Middle frontal gyrus (tissue), 1 donor: ENCODE measurements at regions not wholly inside any gene's neighbourhood (a gene's known extent, or its start where the extent isn't known, plus 50 kb on each side); places are given as distances from the start of the nearest gene placed in this dataset.
"Not testable (repeated sequence)": the region's sequence is repeated elsewhere in the genome, so short reads cannot be mapped to it uniquely, and the experiment has no call there.

Experiments
- DNase-seq: peaks from one replicate; pipeline ENCODE4 v3.0.0-alpha.2; 2015; ENCODE audit warnings: low spot score; ENCODE audit errors: extremely low spot score

DNA sequence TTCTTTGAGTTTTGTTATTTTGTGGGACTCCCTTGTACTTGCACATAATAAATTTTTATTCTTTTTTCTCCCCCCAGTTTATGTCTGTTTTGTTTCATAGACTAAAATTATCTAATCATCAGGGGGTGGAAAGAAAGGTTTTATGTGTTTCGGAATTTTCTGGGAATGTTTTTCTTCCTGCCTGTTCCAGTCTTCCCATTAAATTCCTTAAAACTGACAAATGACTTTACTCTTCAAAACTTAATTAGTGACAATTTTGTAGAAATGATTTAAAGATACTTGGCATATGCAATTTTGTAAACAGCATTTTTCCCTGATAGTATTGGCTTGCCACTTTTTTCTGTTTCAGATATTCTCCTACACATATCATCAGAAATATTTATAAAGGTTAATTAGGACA lies 1813.4 kb downstream of the PCDH9 start:
- DNase-seq = no peak

DNA sequence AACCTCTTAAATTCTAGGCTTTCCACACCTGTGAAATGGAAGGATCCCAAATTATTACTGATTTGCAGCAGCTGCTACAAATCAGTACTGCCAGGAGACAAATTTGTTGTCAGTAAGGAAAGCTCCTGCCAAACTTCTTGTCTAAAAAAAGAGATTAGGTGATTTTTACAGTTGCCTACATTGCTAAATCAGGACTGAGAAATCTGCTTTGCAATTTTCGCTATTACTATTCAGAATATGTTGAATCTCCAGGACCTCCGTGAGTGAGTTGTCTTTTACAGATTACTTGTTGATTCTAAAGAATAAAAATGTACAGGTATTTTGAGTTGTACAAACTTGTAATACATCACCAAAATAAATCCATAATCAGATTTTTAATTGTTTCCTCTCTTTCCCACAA lies 1815.9 kb downstream of the PCDH9 start:
- DNase-seq = no peak

DNA sequence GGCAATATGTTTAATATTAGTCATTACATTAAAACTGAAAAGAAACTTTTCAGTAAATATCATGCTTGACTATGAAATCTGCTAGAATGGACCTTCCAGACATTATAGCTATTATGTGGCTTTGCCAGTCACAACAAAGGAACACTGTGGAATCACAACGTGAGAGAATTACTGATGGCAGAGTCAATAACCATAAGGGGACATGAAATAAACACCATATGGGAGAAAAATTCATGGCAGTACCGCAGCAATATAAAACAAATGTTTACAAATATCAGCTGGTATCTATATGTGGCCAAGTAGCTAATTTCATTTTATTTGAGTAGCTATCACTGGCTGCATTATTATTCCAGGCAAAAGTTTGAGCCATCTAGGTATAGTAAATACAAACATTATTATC lies 1818.6 kb downstream of the PCDH9 start:
- DNase-seq = no peak

DNA sequence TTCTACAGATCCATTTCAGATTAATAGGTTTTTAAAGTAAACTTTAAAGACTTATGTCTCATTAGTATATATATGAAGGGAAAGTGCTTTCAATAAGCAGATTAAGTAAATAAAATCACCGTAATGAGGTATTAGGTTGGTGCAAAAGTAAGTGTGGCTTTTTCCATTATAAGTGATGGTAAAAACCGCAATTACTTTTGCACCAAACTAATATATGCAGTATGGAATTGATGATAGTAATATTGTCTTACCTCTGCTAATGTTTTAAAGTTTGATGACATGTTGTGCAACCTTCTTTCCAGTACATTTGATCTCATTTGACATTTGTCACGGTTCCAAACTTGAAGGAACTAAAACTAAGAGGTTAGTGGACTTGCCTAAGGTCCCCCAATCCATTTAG lies 1819.3 kb downstream of the PCDH9 start:
- no peak for DNase-seq

DNA sequence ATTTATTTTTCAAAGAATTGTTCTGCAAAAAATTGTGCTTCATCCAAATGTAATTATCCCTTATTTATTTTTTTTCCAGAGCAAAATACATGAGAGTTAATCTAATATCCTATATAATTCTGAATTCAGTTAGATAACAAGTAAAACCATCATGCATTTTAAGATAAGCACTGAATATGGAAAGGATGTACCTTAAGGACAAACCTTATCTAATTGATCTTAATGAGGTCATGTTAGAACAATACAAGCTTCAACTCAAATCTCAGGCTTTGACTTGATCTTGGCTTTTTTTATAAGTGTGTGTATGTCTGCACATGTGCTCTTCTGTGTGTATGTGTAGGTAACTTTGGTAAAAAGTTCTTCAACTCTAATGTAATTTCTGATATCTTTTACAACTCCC lies 1828.8 kb downstream of the PCDH9 start:
- DNase-seq = no peak

DNA sequence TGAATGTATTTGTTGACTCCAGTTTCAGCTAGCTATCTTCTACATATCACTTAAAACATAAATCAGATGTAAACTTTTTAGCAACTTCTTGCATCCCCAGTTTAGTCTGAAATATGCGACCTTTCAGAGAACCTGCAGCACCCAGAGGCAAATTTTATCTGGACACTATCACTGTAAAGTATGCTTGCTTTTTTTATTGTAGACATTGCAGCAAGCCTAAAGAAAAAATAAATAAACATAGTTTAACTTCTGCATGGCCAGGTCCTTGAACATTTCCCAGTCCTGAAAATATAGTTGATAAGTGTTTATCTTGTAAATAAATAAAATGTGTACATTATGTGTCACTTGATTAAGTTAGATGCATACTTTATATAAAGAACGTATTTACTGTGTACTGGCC lies 1829.4 kb downstream of the PCDH9 start:
- DNase-seq = no peak

DNA sequence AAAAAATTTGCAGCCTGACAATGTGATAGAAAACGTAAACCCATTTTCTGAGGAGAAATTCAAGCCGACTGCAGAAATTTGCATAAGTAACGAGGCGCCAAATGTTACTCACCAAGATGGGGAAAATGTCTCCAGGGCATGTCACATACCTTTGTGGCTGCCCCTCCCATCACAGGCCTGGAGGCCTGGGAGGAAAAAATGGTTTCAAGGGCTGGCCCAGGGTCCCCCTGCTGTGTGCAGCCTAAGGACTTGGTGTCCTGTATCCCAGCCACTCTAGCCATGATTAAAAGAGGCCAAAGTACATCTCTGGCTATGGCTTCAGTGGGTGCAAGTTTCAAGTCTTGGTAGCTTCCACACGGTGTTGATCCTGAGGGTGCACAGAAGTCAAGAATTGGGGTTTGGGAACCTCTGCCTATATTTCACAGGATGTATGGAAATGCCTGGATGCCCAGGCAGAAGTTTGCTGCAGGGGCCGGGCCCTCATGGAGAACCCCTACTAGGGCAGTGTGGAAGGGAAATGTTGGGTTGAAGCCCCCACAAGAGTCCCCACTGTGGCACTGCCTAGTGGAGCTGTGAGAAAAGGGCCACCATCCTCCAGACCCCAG lies 1842.3 kb downstream of the PCDH9 start:
- no peak for DNase-seq

DNA sequence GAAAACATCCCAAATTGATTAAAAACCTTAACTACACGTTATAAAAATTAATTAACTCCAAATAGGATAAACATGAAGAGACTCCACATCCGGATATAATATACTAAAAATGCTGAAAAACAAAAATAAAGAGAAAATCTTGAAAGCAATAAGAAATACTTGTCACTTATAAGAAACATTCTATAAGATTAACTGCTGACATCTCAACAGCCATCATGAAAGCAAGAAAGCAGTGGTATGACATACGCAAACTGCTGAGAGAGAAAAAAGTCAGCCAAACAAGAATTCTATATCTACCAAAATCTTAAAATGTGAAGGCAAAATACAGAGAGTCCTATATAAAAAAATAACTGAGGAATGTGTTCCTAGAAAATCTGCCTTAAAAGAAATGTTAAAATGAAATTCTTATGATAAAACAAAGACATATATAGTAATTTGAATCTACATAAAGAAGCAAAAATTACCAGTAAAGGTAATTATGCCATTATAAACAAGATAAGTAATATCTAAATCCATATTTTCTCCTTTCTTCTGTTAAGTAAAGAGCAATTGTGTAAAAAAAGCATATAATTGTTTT lies 1851.1 kb downstream of the PCDH9 start:
- no peak for DNase-seq

DNA sequence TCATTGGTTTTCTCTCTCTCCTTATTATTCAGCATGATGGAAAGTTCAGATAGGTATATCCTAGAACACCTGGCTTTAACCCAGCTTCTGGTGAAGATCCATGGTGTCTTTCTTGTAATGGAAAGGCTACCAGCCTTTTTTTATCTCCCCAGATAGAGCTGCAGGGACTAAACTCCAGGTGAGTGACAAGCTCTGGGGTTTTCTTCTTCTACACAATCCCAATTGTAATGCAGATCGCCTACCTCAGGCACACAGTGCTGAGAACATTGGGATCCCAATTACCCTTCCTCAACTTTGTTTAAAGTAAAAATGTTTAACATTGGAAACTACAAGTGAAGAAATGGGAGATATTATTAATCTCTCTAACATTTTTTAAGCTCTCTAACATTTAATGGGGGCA lies 1851.7 kb downstream of the PCDH9 start:
- DNase-seq = no peak

DNA sequence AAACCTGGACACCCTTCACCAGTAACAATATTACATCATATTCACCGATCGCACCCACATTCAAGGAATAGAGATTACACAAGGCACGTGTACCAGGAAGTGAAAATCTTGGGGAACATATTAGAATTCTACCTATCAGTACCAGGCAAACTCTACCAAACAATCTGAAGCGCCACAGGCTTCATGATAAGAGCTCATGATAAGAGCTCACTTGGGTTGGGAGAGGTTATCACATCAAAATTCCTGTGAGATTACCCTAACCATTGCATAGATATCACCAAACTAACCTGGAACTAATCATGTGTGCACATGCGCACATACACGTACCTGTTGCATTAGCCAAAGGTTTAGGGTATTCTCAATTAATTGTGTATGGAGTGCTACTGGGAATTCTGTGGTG lies 1861.3 kb downstream of the PCDH9 start:
- no peak for DNase-seq

DNA sequence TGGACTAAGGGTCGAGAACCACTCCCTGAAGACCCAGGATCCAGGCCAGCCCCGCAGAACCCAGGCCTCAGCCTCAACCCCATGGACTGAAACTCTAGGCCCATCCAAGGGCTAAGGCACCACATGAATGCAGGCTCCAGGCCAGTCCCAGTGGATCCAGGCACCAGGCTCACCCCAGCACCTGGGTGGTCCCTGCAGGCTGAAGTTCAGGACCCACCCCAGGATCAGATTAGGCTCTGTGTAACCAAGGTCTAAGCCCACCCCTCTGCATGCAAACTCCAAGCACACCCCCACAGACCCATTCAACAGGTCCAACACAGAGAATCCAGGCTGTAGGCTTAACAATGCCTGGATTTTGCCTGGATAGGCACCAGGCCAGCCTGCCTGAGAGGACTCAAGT lies 1876.2 kb downstream of the PCDH9 start:
- no peak for DNase-seq

DNA sequence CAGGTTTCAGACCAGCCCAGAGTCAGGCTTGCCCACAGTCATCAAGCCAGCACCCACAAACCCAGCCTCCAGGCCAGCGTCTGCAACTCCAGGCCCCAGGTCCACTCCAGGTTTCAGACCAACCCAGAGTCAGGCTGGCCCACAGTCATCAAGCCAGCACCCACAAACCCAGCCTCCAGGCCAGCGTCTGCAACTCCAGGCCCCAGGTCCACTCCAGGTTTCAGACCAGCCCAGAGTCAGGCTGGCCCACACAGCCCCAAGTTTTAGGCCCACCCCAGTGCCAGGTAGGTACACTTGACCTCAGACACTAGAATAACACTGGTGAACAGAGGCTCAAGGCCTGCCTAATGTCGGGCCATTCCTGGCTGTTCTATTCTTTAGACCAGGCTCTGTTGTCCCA lies 1877.0 kb downstream of the PCDH9 start:
- DNase-seq = not testable (repeated sequence)

DNA sequence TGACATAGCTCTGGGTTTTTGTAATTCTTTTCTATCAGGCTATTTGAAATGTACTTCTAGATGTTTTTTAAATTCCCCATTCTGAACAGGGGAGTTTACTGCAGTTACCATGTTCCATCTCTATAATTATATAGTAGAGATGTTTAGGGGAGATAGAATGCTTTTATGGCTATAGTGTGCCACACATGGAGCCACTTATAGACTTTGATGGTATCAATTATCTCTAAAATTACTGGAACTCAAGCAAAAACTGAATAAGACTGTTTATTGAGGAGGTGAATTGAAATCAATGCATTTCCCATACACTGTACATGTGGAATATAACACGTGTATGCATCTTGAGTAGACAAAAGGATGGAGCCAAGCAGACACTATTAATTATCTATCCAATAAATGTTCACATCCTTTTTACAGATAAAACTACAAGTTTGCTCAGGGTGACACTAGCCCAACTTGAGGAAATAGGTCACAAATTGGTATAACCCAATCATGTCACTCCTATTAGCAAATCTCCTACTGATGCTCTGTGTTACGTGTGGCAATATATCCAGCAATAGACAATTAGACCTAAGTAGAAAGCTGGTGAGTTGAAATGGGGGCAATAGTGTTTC lies 1882.6 kb downstream of the PCDH9 start:
- no peak for DNase-seq

DNA sequence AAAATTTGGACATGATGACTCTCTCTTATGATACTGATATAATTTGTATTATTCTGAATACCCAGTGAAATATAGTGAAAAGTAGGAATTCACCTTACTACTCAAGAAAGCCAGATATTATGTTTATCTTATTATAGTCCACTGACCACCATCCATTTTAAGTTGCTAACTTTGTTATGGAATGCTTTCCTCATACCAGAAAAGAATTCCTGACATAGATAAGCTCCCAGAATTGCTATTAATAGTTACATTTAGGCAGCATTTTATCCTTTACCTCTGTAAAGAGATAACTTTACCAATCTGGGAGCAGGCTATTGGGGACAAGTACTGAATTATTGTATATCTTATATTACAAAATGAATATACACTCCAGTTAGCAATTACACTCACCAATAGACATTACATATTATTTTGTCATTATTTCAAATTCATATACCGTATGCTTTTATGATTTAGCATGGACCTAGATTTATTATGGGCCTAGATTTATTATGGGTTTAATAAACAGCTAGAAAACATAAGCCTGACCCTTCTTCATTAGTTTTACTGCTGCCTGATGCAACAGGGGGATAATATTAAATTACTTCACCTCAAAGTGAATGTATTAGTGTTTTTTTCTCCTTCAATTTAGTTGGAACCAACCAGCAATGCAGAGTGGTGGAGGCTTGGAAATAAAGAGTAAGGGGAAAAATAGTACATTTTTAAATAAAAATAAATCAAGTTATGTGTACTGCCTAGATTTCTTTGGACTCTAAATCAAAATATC lies 1886.1 kb downstream of the PCDH9 start:
- DNase-seq = no peak

DNA sequence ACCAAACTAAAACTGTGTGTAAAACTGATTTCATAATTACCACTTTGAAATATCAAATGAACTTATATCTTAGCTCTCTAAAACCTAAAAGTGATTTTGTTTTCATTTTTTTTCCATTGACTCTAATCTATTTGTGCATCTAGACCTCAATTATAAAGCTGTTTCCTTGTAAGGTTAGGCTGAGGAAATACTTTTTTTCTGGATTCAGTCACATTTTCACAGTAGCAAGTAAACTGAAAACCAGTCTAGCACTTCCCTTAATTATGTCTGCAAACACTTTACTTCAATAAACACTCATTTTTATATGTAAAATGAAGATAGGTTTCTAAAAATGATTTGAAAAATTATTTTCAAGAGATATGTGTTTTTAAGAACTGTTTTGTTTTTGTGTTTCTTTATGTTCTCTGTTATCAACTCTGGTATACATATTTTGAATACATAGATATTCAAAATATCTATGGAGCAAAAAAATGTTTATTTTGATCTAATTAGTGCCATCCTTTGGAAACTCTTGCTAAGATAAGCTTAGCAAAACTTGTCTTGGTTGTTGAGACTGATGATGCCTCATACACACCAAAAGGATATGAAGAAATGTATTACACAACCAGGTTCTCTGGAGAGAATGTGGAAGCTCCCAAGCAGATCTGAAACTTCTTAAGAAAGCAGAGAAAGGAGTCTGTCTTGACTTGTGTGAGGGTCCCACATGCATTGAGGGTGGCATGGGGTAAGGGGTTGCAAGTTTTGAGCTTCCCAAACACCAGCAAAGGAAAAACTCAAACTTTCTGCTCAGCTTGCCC lies 1887.4 kb downstream of the PCDH9 start:
- no peak for DNase-seq

DNA sequence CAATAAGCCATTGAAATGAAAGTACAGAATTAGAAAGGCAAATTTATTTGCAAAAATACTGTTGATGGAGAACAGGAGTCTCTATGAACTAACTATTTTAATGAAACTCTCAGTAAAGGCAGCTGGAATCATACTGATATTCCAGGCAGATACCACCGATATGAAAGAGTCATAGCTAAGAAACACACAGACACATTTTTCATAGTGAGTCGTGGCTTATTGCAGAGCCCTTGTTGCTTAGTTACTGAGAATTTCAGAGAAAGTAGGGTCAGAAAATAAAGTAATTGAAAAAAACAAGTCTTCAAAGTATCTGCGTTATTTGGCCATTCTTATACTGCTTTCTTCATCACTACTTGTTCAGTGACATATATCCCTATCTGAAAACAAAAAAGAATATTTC lies 1890.9 kb downstream of the PCDH9 start:
- no peak for DNase-seq

DNA sequence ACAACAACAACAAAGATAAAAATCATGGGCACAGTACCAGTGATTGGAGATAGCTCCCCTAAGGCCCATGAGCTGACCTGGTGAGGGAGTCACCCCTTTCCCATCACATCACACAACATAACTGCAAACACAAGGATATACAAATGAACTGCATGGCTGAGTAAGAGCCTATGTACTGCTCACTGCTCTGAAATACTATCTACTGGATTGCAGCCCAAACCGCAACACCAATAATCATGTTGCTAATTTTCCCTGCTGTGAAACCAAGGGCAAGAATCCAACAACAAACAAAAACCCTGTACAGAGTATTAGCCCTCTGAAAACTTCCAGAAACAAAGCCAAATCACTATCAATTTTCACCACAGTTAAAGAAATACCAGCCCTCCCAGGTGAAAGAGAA lies 1893.2 kb downstream of the PCDH9 start:
- no peak for DNase-seq

DNA sequence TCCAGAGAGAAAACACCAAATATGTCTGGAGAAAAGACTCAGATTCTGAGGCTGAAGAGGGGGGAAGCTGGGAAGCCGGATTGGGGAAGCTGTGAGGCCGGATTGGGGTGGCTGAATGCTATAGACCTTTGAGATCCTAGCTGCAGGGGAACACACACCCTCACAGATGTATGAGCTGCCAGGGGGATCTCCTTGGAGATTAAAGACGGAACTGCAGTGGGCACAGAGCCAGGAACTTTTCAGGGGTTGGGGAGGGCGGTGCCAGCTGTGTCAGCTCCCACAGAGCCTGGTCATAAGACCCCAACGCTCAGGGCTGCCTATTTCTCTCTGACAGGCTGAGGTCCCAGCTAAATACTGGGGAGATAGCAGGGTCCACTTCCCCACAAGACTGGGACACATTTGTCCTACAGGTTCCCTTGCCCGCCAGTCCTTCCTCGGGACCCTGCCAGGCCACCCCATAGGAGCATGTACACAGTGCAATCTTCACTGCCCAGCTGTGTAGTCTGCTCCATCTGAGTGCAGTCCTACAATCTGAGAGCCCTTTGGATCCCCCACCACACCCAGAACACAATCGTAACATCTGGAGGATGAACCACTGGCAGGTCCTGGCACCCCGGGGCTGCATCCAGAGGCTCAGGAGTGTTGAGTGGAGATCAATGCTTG lies 1893.9 kb downstream of the PCDH9 start:
- DNase-seq = no peak

DNA sequence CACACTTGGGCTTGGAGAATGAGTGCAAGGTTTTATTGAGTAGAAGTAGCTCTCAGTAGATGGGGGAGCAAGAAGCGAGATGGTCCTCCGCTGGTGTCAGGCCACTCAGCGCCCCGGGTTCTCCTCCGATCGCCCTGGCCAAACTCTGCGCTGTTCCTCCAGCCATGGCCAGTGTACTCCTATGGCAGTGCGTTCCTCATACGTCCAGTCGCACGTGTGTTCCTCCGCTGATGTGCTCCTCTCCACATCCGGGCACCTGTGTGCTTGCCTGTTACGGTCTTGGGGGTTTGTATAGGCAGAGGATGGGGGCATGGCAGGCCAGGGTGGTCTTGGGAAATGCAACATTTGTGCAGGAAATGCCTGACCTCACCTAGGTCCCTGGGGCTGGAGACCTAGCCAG lies 1899.4 kb downstream of the PCDH9 start:
- DNase-seq = no peak

DNA sequence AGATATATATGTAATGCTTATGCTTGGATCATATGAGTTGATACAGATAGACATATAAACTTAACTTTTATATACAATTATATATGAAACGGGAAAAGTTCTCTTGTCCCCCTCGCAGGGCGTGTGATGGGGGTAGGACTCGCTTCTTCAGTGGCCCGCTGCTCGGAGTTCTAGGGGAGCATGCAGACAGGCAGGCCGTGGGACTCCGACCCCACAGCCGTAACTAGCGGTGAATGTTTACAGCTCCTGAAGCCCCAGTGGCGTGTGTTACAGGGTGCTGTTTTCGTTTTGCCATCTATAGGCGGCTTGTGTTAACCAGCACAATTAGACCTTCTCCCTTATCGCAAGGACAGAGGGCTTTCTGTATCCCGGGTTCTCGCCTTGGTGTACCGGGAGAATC lies 1899.8 kb downstream of the PCDH9 start:
- no peak for DNase-seq

DNA sequence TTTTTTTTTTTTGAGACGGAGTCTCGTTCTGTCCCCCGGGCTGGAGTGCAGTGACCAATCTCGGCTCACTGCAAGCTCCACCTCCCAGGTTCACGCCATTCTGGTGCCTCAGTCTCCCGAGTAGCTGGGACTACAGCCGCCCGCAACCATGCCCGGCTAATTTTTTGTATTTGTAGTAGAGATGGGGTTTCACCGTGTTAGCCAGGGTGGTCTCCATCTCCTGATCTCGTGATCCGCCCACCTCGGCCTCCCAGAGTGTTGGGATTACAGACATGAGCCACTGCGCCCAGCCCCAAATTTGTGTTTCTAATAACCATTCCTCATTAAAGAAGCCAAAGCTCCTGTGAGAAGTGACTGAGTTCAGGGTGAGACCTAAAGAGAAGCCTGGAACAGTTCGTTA lies 1906.9 kb downstream of the PCDH9 start:
- DNase-seq = not testable (repeated sequence)
